ENCODE measurements at regions not wholly inside any gene's neighbourhood (a gene's known extent, or its start where the extent isn't known, plus 50 kb on each side); places are given as distances from the start of the nearest gene placed in this dataset.

DNA sequence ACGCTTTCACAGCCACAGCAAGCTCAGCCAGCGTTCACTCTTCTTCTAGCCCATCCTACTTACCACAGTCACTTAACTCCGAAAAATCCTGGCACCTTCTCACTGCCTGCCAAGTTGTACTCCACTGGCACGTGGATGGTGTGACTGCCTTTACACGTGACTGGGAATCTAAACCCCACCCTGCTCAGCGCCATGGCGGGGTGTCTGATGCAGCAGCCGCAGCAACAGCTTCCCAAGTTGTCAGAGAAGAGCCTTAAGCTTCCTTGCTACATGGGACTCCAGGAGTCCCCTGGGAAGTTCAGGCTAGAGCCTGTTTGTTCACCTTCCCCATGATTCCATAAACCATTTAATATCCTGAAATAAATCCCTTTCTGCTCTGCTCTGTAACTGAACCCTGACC is 61.9 kb upstream of the FOXC1 start:
- ChIA-PET CTCF (interaction anchor here (1.6 kb wide), 1 partner anchor 48 kb away, joined by 3 read pairs; no protein-coding TSS in a partner anchor), POLR2A (no interaction called here)
- TF ChIP-seq, protein P1, sequence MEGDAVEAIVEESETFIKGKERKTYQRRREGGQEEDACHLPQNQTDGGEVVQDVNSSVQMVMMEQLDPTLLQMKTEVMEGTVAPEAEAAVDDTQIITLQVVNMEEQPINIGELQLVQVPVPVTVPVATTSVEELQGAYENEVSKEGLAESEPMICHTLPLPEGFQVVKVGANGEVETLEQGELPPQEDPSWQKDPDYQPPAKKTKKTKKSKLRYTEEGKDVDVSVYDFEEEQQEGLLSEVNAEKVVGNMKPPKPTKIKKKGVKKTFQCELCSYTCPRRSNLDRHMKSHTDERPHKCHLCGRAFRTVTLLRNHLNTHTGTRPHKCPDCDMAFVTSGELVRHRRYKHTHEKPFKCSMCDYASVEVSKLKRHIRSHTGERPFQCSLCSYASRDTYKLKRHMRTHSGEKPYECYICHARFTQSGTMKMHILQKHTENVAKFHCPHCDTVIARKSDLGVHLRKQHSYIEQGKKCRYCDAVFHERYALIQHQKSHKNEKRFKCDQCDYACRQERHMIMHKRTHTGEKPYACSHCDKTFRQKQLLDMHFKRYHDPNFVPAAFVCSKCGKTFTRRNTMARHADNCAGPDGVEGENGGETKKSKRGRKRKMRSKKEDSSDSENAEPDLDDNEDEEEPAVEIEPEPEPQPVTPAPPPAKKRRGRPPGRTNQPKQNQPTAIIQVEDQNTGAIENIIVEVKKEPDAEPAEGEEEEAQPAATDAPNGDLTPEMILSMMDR (IDR thresholded peaks at IDR 0.05; ENCODE audit: control extremely low read depth, extremely low read depth, low read depth, missing control alignments), result no peak
- no peak for DNase-seq (ENCODE audit: extremely low spot score)

DNA sequence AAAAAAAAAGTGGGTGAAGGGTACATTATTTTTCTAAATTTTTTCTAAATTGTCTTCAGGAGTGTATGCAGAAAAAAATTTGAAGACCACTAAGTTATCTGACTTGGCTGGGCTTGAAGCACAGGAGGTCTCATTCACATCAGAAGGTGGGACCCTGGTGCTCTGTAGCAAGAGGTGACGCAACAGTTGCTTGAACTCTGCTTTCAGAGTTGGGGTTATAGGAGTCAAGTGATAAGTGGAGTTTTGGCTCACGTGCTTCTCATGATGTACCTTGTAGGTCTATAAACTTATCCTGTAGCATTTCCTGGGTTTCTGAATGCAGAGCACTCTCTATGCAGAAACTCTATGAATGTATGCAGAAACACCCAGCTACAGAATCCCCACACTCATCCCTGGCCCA is 58.5 kb upstream of the FOXC1 start:
- ChIA-PET POLR2A (no interaction called here), CTCF (interaction anchor here (2.0 to 2.2 kb wide), 2 partner anchors 11 to 27 kb away, joined by 12 to 13 read pairs; no protein-coding TSS in a partner anchor)
- TF ChIP-seq, protein P1 (IDR thresholded peaks at IDR 0.05; ENCODE audit: control extremely low read depth, extremely low read depth, low read depth, missing control alignments), result no peak
- no peak for DNase-seq (ENCODE audit: extremely low spot score)

DNA sequence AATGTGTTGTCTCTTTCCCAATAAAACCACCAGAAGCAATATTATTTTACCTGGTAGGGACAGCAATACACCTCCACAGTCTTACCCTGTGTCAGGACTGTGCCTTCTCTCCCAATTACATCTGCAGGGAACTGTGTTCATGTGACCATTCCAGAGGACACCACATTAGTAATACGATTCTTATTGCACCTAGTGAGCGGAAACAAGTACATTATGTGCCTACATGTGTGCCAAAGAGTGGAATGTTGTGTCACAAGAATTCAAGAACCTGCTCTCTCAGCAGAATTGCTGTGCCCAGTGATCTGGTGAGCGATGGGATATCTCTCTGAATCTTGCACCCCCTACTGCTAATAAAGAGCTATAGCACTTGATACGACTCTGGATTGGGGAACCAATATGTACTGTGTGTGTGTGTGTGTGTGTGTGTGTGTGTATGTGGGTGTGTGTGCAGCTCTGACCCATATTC is 57.4 kb upstream of the FOXC1 start:
- TF ChIP-seq, protein P1 (IDR thresholded peaks at IDR 0.05; ENCODE audit: control extremely low read depth, extremely low read depth, low read depth, missing control alignments), result peak; percentile 29
- no peak for DNase-seq (ENCODE audit: extremely low spot score)
- ChIA-PET POLR2A (no interaction called here), CTCF (interaction anchor here (0.8 to 2.2 kb wide), 9 partner anchors 10 to 656 kb away, joined by 3 to 13 read pairs (median 4); no protein-coding TSS in a partner anchor)

DNA sequence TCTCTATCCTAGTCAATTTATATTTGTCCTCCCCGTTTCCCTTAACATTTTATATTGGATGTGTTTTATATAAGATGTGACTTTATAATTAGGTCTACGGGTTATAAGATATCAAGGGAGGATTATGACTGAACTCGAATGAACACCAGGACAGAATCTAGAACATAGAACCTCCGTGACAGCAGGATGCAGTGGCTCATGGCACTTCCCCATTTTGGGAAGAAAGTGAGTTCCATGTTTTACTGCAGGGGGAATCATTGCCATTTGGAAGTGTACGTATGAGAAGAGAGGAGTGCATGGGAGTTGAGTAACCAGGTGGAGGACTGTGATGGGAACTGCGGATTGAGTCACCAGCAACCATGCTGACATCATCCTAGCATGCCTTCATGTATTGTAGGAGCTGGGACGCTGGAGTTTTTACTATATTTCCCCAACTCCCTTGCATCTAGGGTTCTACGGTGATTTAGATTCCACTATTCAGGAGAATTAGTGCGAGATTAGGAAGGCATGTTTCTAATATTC is 56.1 kb upstream of the FOXC1 start:
- TF ChIP-seq, protein P1 (IDR thresholded peaks at IDR 0.05; ENCODE audit: control extremely low read depth, extremely low read depth, low read depth, missing control alignments), result no peak
- ChIA-PET POLR2A (no interaction called here), CTCF (interaction anchor here (1.0 to 1.9 kb wide), 3 partner anchors 9 to 12 kb away, joined by 3 to 7 read pairs (median 4); no protein-coding TSS in a partner anchor)
- DNase-seq (ENCODE audit: extremely low spot score), result no peak

DNA sequence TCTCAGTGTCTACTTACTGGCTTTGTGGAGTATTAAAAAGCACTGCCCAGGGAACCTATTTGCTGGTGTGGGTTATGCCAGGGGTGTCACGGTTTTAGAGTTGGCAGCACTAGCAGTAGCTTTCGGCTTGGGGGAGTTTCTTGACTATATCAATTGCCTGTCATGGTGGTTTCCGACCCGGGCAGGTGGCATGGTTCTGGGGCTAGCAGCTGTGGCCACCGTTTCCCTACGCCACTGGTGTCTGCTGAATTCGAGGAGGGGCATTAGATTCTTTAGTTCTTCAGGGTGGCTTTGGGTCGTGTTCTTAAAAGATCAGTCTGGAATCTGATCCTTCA is 55.6 kb upstream of the FOXC1 start:
- POLR2A ChIA-PET, result no interaction called here
- DNase-seq (ENCODE audit: extremely low spot score), result no peak

DNA sequence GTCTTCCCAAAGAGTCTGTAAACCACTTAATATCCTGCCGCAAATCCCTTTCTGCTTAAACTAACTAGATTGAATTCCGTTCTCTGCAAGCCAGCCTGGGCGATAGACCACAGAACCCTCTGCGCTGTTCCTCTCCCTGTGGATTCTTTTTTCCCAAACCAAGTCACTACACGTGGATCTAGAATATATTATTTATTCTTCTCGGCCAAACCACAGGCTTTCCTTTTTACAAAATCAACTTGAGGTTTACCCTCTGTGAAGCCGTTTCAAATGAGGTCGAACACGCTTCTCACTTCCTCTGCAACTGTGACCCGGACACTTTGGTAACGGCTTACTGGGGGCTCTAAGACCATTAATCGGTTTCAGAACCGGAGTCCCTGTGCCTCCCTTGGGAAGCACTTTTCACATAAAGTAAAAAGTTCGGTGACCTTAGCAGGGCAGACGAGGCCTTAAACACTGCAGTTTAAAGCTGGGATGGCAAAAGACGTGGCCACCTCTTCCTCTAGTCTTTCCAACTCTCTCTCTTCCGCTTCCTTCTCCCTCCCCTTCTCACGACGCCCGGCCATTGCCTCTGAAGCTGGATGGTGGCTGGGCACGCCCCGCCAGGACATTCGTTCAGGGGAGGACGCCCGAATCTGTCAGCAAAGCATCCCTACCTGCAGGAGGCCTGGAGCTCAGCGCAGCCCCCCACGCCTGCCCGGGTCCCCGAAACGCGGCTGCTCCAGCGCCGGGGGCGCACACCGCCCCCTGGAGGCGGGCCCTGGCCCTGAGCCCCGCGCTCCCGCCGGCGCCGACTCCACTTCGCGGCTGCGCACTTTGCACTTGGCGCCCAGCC is 55.0 kb upstream of the FOXC1 start:
- CTCF ChIA-PET, result interaction anchor here (1.2 to 1.5 kb wide), 2 partner anchors 9 to 27 kb away, joined by 3 to 4 read pairs; no protein-coding TSS in a partner anchor
- POLR2A ChIA-PET, result no interaction called here
- DNase-seq (ENCODE audit: extremely low spot score), result peak; percentile 70
- TF ChIP-seq, protein P1 (IDR thresholded peaks at IDR 0.05; ENCODE audit: control extremely low read depth, extremely low read depth, low read depth, missing control alignments), result peak; percentile 53

More for the DNA sequence above, 55.6 kb upstream of the FOXC1 start:
- TF ChIP-seq, protein P1 (IDR thresholded peaks at IDR 0.05; ENCODE audit: control extremely low read depth, extremely low read depth, low read depth, missing control alignments), result no peak
- CTCF ChIA-PET, result interaction anchor here (1.0 to 1.5 kb wide), 3 partner anchors 9 to 27 kb away, joined by 3 to 4 read pairs (median 3); no protein-coding TSS in a partner anchor

All from GM10248 (cell line).